Peyer's patch (tissue), 4 donors: ENCODE measurements at regions not wholly inside any gene's neighbourhood (a gene's known extent, or its start where the extent isn't known, plus 50 kb on each side); places are given as distances from the start of the nearest gene placed in this dataset.

ENCODE experiments used
- POLR2A ChIP-seq, 2 donors: fragments of 450-650 bp; IDR thresholded peaks; one replicate each; pipeline ENCODE4 v1.5.1; 2017; ENCODE audit warnings: antibody characterized with exemption in 2 of 2, mild to moderate bottlenecking in 2 of 2, moderate library complexity in 2 of 2
- TF ChIP-seq, protein P1 (sequence below), 6 experiments: fragments of 450-650 bp in 4 of 6; fragments of 200-600 bp in 2 of 6; sonication (generic) in 1 of 6; IDR thresholded peaks; one replicate each; pipeline ENCODE4 v1.5.1; 2017 to 2019; ENCODE audit warnings: antibody characterized with exemption in 6 of 6, mild to moderate bottlenecking in 3 of 6, moderate library complexity in 1 of 6

DNA sequence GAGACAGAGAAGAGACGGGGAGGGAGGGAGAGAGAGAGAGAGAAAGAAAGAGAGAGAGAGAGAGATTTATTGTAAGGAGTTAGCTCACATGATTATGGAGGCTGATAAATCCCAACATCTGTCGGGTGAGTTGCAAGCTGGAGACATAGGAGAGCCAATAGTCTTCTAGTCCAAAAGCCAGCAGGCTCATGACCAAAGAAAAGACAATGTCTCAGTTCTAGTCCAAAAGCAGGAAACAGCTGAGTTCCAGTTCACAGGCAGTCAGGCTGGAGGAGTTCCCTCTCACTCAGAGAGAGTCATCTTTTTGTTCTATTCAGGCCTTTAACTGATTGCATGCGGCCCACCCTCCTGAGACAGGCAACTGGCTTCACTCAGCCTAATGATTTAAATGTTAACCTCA is 416.6 kb downstream of the PREX1 start:
- TF ChIP-seq, protein P1, sequence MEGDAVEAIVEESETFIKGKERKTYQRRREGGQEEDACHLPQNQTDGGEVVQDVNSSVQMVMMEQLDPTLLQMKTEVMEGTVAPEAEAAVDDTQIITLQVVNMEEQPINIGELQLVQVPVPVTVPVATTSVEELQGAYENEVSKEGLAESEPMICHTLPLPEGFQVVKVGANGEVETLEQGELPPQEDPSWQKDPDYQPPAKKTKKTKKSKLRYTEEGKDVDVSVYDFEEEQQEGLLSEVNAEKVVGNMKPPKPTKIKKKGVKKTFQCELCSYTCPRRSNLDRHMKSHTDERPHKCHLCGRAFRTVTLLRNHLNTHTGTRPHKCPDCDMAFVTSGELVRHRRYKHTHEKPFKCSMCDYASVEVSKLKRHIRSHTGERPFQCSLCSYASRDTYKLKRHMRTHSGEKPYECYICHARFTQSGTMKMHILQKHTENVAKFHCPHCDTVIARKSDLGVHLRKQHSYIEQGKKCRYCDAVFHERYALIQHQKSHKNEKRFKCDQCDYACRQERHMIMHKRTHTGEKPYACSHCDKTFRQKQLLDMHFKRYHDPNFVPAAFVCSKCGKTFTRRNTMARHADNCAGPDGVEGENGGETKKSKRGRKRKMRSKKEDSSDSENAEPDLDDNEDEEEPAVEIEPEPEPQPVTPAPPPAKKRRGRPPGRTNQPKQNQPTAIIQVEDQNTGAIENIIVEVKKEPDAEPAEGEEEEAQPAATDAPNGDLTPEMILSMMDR (IDR thresholded peaks at IDR 0.05): no peak
- no peak for TF ChIP-seq POLR2A (IDR thresholded peaks at IDR 0.05)
